HG03095 (cell line): ENCODE measurements at regions not wholly inside any gene's neighbourhood (a gene's known extent, or its start where the extent isn't known, plus 50 kb on each side); places are given as distances from the start of the nearest gene placed in this dataset.

Source experiments
- ATAC-seq: cut with Tn5 transposase; IDR thresholded peaks from one replicate; pipeline ENCODE4 v1.9.1; 2021; ENCODE audit warnings: moderate library complexity; ENCODE audit not compliant: unreplicated experiment

- no peak for ATAC-seq
Measured at GRCh38 chr9:95762322-95762721, 113.2 kb upstream of the ERCC6L2 start.

DNA sequence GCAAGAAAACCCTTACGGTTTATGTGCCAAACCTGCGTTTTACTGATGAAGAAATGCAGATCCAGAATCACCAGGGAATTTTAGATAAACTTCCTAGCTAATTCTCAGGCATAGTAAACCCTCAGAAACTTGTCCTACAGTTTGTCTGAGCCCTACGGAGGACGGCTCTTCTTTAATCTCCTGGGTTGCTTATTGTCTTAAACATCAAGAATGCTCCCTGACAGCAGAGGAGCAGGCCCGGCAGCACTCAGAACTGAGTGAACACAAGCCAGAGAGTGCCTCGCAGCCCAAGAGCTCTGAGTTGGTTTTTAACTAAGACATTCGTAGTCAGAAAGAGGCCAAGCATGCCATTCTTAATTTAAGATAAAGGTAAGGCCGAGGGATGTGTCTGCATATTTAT is 114.7 kb upstream of the ERCC6L2 start:
- ATAC-seq, result no peak

GRCh38 chr9:95757439-95757838 is 118.1 kb upstream of the ERCC6L2 start:
- no peak for ATAC-seq

DNA sequence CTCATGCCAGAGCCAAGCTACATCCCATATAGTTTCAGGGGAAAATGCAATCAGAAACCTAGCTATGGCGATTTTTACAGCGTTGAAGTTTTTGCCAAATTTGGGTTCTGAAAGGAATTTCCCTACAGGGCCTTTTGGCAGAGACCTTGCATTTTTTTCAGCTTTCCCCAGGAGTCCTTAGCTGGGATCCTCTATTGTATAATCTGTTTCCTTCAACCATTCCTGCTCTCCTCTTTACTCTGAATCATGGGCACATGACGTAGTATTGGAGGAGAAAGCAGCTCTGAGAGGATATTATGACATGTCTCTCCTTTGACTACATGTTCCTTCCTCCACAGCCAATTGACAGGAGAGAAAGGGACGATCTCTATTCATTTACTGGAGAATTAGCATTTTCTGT is 118.5 kb upstream of the ERCC6L2 start:
- no peak for ATAC-seq

GRCh38 chr9:95756101-95756500 is 119.4 kb upstream of the ERCC6L2 start:
- ATAC-seq, result no peak

DNA sequence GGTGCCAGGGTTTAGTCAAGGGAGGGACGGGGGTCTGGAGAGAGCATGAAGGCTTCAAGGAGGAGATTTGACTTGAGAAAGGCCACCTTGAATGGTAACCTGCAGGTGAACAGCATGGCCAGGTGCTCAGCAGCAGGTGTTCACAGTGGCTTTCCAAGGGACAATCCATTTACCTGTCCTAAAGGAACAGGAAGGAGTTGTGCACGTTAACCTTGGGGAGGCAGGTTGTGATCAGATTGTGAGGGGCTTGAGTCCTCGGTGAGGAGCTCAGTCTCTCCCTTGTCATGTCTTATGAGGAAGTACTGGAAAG is 120.1 kb upstream of the ERCC6L2 start:
- ATAC-seq, result no peak

DNA sequence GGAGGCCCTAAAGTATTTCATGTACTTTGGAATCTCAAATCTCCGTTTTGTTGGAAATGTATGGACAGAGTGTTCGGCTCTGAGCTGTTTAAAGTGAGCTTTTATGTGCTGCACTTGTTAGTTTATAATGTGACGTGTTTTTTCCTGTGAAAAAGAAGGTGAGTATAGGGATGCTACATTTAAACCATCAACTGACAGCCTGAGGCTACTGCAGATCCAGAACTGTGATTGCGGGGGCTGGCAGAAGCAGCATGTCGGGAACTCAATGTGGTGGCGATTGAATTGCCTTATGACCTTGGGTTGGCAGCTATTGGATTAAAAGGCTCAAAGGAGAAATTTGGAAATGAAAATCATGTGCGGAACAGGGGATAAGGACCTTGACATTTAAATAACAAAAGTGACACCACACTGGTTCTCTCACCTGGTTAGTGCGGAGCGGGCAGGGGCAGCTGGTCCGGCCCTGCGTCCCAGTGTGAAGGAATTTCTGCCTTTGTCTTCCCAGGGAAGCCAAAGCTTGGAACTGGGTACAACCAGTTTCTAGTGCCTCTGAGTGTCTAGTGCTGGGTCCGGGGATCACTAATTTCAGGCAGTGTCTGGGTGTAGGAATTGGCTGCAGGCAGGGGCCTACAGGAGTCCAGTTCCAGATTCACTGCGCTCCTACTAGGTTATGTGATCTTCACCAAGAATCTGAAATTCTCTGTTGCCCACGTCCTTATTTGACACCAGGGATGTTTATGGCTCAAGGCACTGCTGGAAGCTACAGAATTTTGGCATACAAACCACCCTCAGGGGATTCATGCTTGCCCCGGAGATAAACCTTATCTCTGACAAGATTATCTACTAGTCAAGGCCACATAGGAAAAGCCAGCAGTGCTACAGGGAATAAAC is 120.7 kb upstream of the ERCC6L2 start:
- ATAC-seq, result no peak

GRCh38 chr9:95753762-95754465 is 121.6 kb upstream of the ERCC6L2 start:
- ATAC-seq, result no peak

- no peak for ATAC-seq
Measured at GRCh38 chr9:95752129-95752731, 123.3 kb upstream of the ERCC6L2 start.

GRCh38 chr9:95751520-95751790 is 124.0 kb upstream of the ERCC6L2 start:
- ATAC-seq, result no peak

DNA sequence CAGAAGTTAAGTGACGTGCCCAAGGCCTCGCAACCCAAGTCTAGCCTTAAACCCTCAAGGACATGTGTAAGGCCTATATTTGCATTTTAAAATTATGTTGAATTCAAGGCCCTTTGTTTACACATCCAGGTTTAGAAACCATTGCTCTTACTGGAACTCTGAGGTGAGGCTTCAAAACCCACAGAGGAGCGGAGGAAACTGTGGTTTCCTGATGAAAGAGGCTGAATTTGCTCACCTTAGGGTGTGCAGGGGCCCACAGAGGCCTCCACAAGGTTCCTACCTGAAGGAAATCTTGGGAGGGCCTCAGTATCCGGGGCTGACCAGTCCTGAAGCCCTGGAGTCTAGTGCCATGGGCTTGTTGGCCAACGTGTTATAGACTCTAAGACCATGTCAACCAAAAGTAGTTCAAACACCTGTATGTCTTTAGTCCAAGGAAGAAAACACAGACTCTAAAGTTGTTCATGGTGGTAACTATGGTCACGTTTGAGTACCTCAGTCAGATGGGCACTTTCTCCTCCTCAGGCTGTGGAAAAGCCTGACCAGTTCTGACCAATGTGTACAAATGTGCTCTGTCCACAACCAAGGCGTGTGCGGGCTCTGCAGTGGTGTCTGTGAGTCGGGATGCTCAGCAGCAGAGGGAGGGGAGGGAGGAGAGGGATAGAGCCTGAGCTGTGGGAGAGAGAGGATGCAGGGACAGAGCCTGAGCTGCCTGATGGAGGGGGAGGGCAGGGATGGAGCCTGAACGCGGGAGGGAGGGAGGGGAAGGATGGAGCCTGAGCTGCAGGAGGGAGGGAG is 124.6 kb upstream of the ERCC6L2 start:
- no peak for ATAC-seq

- ATAC-seq, result no peak
Measured at GRCh38 chr9:95749493-95749892, 126.0 kb upstream of the ERCC6L2 start.

- no peak for ATAC-seq
Measured at GRCh38 chr9:95746408-95747180, 128.9 kb upstream of the ERCC6L2 start.

- no peak for ATAC-seq
Measured at GRCh38 chr9:95742821-95743220, 132.7 kb upstream of the ERCC6L2 start.

GRCh38 chr9:95741631-95742030 is 133.9 kb upstream of the ERCC6L2 start:
- ATAC-seq, result no peak

DNA sequence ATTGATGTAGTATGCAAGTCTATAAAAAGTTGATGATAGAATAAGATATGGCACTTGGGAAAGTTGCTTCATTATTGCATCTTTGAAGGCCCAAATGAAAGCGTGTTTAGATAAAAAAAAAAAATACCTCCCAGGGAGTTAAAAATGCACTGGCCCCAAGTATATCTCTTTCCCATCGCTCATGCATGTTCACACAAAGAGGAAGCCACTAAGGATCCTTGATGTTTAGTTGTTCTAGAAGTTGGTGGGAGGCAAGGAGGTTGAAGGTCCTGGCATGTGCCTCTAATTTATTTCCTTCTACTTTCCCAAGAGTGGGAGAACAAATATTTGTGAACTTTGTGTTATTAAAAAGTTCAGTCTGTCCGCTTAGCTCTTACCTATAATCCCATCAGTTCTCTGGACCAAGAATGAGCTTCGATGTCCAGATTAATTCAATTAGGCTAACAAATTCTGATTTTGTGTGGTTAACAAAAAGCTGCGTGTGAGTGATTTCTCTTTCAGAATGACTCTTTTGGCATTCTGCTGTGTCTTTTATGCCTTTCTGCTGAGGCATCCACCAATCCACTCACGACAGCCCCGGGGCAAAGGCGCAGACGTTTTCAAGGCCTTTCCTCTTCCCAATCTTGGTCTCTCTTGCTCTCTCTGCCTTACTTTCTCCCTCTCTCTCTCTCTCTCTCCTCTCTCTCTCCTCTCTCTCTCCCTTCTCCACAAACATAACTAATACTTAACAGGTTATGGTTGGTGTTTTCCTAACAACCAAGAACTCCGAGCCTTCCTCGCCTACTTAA is 135.1 kb upstream of the ERCC6L2 start:
- no peak for ATAC-seq

GRCh38 chr9:95738438-95738837 is 137.1 kb upstream of the ERCC6L2 start:
- no peak for ATAC-seq

- no peak for ATAC-seq
Measured at GRCh38 chr9:95736891-95737522, 138.5 kb upstream of the ERCC6L2 start.

DNA sequence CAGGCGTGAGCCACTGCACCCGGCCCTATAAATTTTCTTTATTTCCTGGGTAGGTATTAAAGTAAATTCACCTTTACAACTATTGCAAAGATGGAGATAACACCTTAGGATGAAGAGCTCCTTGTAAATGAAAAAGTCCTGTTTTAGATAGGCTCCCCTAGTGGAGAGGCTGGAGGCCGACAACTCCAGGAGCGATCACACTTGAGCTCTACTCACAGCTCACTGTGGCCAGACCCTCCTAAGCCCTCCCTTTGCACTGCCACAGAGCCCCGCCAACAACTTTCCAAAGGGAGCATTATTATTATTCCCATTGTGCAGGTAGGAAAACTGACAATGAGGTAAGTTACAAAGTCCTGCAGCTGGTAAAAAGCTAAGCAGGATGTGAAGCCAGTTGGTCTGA is 139.1 kb upstream of the ERCC6L2 start:
- ATAC-seq, result no peak

GRCh38 chr9:95735701-95736100 is 139.8 kb upstream of the ERCC6L2 start:
- ATAC-seq, result no peak
